HG02678 (cell line): ENCODE measurements at regions not wholly inside any gene's neighbourhood (a gene's known extent, or its start where the extent isn't known, plus 50 kb on each side); places are given as distances from the start of the nearest gene placed in this dataset.
"Not testable (repeated sequence)": the region's sequence is repeated elsewhere in the genome, so short reads cannot be mapped to it uniquely, and the experiment has no call there.

Experiments used
- ATAC-seq: cut with Tn5 transposase; IDR thresholded peaks from one replicate; pipeline ENCODE4 v1.9.1; 2021; ENCODE audit warnings: mild to moderate bottlenecking, moderate library complexity; ENCODE audit not compliant: unreplicated experiment

- no peak for ATAC-seq
Observed at GRCh38 chr2:63737081-63737751, 104.5 kb upstream of the UGP2 start.

GRCh38 chr2:63738019-63738418, 103.7 kb upstream of the UGP2 start:
- no peak for ATAC-seq

- not testable (repeated sequence) for ATAC-seq
Observed at GRCh38 chr2:63739180-63739579, 102.5 kb upstream of the UGP2 start.

- ATAC-seq = no peak
Observed at GRCh38 chr2:63740020-63740419, 101.7 kb upstream of the UGP2 start.

GRCh38 chr2:63740943-63741342, 100.8 kb upstream of the UGP2 start:
- ATAC-seq = no peak

- ATAC-seq = no peak
Observed at GRCh38 chr2:63741884-63742579, 99.7 kb upstream of the UGP2 start.

GRCh38 chr2:63742580-63742976, 99.1 kb upstream of the UGP2 start:
- no peak for ATAC-seq

GRCh38 chr2:63743170-63743981, 98.3 kb upstream of the UGP2 start:
- ATAC-seq = no peak

- ATAC-seq = no peak
Observed at GRCh38 chr2:63743982-63744966, 97.4 kb upstream of the UGP2 start.

- not testable (repeated sequence) for ATAC-seq
Observed at GRCh38 chr2:63746548-63746947, 95.1 kb upstream of the UGP2 start.

GRCh38 chr2:63751901-63752300, 89.8 kb upstream of the UGP2 start:
- no peak for ATAC-seq

- ATAC-seq = no peak
Observed at GRCh38 chr2:63755216-63755615, 86.5 kb upstream of the UGP2 start.

- ATAC-seq = no peak
Observed at GRCh38 chr2:63755965-63756364, 85.7 kb upstream of the UGP2 start.

- no peak for ATAC-seq
Observed at GRCh38 chr2:63763391-63763941, 78.2 kb upstream of the UGP2 start.

- ATAC-seq = no peak
Observed at GRCh38 chr2:63764630-63765029, 77.1 kb upstream of the UGP2 start.

GRCh38 chr2:63765117-63765516, 76.6 kb upstream of the UGP2 start:
- no peak for ATAC-seq

- ATAC-seq = no peak
Observed at GRCh38 chr2:63767307-63767706, 74.4 kb upstream of the UGP2 start.

GRCh38 chr2:63768051-63768450, 73.6 kb upstream of the UGP2 start:
- ATAC-seq = no peak

- no peak for ATAC-seq
Observed at GRCh38 chr2:63769915-63770314, 71.8 kb upstream of the UGP2 start.

GRCh38 chr2:63772061-63772460, 69.6 kb upstream of the UGP2 start:
- no peak for ATAC-seq
